Upper lobe of left lung (tissue), 4 donors: ENCODE measurements at regions not wholly inside any gene's neighbourhood (a gene's known extent, or its start where the extent isn't known, plus 50 kb on each side); places are given as distances from the start of the nearest gene placed in this dataset.

ENCODE experiments used
- POLR2A ChIP-seq, 4 donors: fragments of 450-650 bp; IDR thresholded peaks; one replicate each; pipeline ENCODE4 v1.5.1; 2016 to 2017; ENCODE audit warnings: antibody characterized with exemption in 4 of 4, mild to moderate bottlenecking in 2 of 4
- POLR2AphosphoS5 ChIP-seq, 2 donors: sonication (generic); formaldehyde crosslinking; IDR thresholded peaks; one replicate each; pipeline ENCODE4 v1.5.1; 2017; ENCODE audit warnings: antibody characterized with exemption in 2 of 2

DNA sequence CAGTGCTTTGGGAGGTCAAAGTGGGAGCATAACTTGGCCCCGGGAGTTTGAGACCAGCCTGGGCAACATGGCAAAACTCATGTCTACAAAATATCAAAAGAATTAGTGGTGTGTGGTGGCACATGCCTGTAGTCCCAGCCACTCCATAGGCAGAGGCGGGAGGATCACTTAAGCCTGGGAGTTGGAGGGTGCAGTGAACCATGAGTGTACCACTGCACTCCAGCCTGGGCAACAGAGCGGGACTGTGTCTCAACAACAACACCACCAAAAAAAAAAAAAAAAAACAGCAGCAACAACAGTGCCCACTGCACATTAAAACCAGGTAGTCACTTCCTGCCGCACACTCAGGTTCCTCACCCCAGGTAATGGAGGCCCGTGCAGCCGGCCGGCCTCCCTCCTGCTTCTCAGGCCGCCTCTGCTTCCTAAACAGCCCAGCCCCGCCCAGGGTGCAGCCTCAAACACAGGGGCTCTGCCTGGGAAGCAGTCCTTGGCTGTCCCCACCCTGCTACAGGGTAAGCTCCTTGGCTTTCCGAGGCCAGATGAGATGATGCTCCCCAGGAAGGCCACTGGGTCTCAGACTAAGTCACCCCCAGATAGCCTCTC lies 318.3 kb downstream of the SHANK2 start:
- TF ChIP-seq POLR2AphosphoS5 (IDR thresholded peaks at IDR 0.05) (no peak), POLR2A (IDR thresholded peaks at IDR 0.05) (no peak)
